Esophagus (tissue), 2 donors: ENCODE measurements at regions not wholly inside any gene's neighbourhood (a gene's known extent, or its start where the extent isn't known, plus 50 kb on each side); places are given as distances from the start of the nearest gene placed in this dataset.

ENCODE experiments used
- H3K27ac ChIP-seq, 2 donors: one replicate each; pipeline ENCODE4 v1.5.1; 2013; ENCODE audit warnings: low read depth in 2 of 2, mild to moderate bottlenecking in 2 of 2, inconsistent platforms in 1 of 2, low read length in 1 of 2, moderate library complexity in 1 of 2
- H3K27me3 ChIP-seq, 2 donors: one replicate each; pipeline ENCODE4 v1.6.1; 2013; ENCODE audit warnings: low read length in 2 of 2, control low read depth in 1 of 2, mild to moderate bottlenecking in 1 of 2; ENCODE audit not compliant: insufficient read depth in 2 of 2, control insufficient read depth in 1 of 2
- H3K36me3 ChIP-seq, 2 donors: one replicate each; pipeline ENCODE4 v1.6.1; 2013; ENCODE audit warnings: low read length in 1 of 2; ENCODE audit not compliant: control insufficient read depth in 2 of 2, insufficient read depth in 2 of 2
- H3K4me1 ChIP-seq, 2 donors: one replicate each; pipeline ENCODE4 v1.6.1; 2013; ENCODE audit warnings: low read length in 1 of 2; ENCODE audit not compliant: control insufficient read depth in 2 of 2, insufficient read depth in 2 of 2
- H3K4me3 ChIP-seq, 2 donors: one replicate each; pipeline ENCODE4 v1.5.1; 2013; ENCODE audit warnings: low read length in 2 of 2, mild to moderate bottlenecking in 2 of 2, low read depth in 1 of 2, moderate library complexity in 1 of 2
- H3K9me3 ChIP-seq, 2 donors: one replicate each; pipeline ENCODE4 v1.6.1; 2013; ENCODE audit warnings: mild to moderate bottlenecking in 2 of 2, low read depth in 1 of 2, low read length in 1 of 2, moderate library complexity in 1 of 2; ENCODE audit not compliant: control insufficient read depth in 2 of 2, insufficient read depth in 1 of 2
- WGBS, 2 donors: extraction: QIAGEN DNeasy Blood & Tissue Kit; methylation state at CpG; one replicate each; pipeline ENCODE4 v1.1.7; 2013; 5-methylcytosine and 5-hydroxymethylcytosine counted together
- donor health status: healthy with polysubstance abuse.
- donor health status: Bipolar disorder and iron deficiency.

- no peak overlapping the region for H3K27ac ChIP-seq
- H3K27me3 ChIP-seq: no peaks in the 10 kb centered on the region
- no peaks in the 10 kb centered on the region for H3K4me1 ChIP-seq
- no peak overlapping the region for H3K4me3 ChIP-seq
- 88 to 94% methylated on average over 5 of the region's 5 CpGs for WGBS, 2 donors
- H3K36me3 ChIP-seq: no peaks in the 10 kb centered on the region
- H3K9me3 ChIP-seq: peaks cover 0 to 2% of the 10 kb centered on the region in 2 donors
These were observed 61.1 kb downstream of the GGTLC2 start for GRCh38 chr22:22705328-22706100.

- Histone ChIP-seq H3K36me3 (no peaks in the 10 kb centered on the region), H3K4me1 (no peaks in the 10 kb centered on the region), H3K27me3 (no peaks in the 10 kb centered on the region), H3K4me3 (no peak overlapping the region), H3K27ac (peak overlapping the region in 1 of 2 donors; percentile 7), H3K9me3 (peaks cover 0 to 2% of the 10 kb centered on the region in 2 donors)
- WGBS, 2 donors: 55 to 60% methylated on average over 4 of the region's 4 CpGs
These were observed 62.0 kb downstream of the GGTLC2 start for GRCh38 chr22:22706253-22706915.

GRCh38 chr22:22709719-22710445, 65.5 kb downstream of the GGTLC2 start:
- WGBS, 2 donors: 70 to 76% methylated on average over 4 of the region's 4 CpGs
- Histone ChIP-seq H3K9me3 (no peaks in the 10 kb centered on the region), H3K36me3 (no peaks in the 10 kb centered on the region), H3K27ac (no peak overlapping the region), H3K4me3 (no peak overlapping the region), H3K4me1 (no peaks in the 10 kb centered on the region), H3K27me3 (no peaks in the 10 kb centered on the region)

- H3K4me1 ChIP-seq: no peaks in the 10 kb centered on the region
- 20 to 22% methylated on average over 11 of the region's 11 CpGs for WGBS, 2 donors
These were observed 66.5 kb downstream of the GGTLC2 start for GRCh38 chr22:22710719-22711531.

GRCh38 chr22:22711532-22711913, 67.1 kb downstream of the GGTLC2 start:
- WGBS, 2 donors: 95 to 97% methylated on average over 5 of the region's 5 CpGs
- no peaks in the 10 kb centered on the region for H3K4me1 ChIP-seq

More at GRCh38 chr22:22710719-22711531, 66.5 kb downstream of the GGTLC2 start:
- H3K27ac ChIP-seq: no peak overlapping the region
- H3K36me3 ChIP-seq: no peaks in the 10 kb centered on the region
- H3K4me3 ChIP-seq: no peak overlapping the region
- no peaks in the 10 kb centered on the region for H3K27me3 ChIP-seq
- no peaks in the 10 kb centered on the region for H3K9me3 ChIP-seq

GRCh38 chr22:22712092-22712658, 67.8 kb downstream of the GGTLC2 start:
- no peaks in the 10 kb centered on the region for H3K27me3 ChIP-seq
- H3K36me3 ChIP-seq: no peaks in the 10 kb centered on the region
- WGBS, 2 donors: 84% methylated on average over 6 of the region's 6 CpGs
- no peak overlapping the region for H3K27ac ChIP-seq
- no peaks in the 10 kb centered on the region for H3K9me3 ChIP-seq
- H3K4me1 ChIP-seq: no peaks in the 10 kb centered on the region
- H3K4me3 ChIP-seq: no peak overlapping the region

More at GRCh38 chr22:22711532-22711913, 67.1 kb downstream of the GGTLC2 start:
- H3K27ac ChIP-seq: no peak overlapping the region
- H3K27me3 ChIP-seq: no peaks in the 10 kb centered on the region
- no peaks in the 10 kb centered on the region for H3K36me3 ChIP-seq
- H3K4me3 ChIP-seq: no peak overlapping the region
- no peaks in the 10 kb centered on the region for H3K9me3 ChIP-seq

- Histone ChIP-seq H3K4me3 (no peak overlapping the region), H3K27ac (no peak overlapping the region), H3K27me3 (no peaks in the 10 kb centered on the region), H3K9me3 (no peaks in the 10 kb centered on the region), H3K36me3 (no peaks in the 10 kb centered on the region), H3K4me1 (no peaks in the 10 kb centered on the region)
- 81 to 82% methylated on average over 13 of the region's 13 CpGs for WGBS, 2 donors
These were observed 68.4 kb downstream of the GGTLC2 start for GRCh38 chr22:22712666-22713365.

GRCh38 chr22:22713416-22713815, 69.0 kb downstream of the GGTLC2 start:
- 74 to 96% methylated on average over 1 of the region's 1 CpG for WGBS, 2 donors
- H3K27me3 ChIP-seq: no peaks in the 10 kb centered on the region

More at GRCh38 chr22:22713416-22713815, 69.0 kb downstream of the GGTLC2 start:
- H3K27ac ChIP-seq: no peak overlapping the region
- no peaks in the 10 kb centered on the region for H3K4me1 ChIP-seq
- H3K4me3 ChIP-seq: no peak overlapping the region
- no peaks in the 10 kb centered on the region for H3K36me3 ChIP-seq
- no peaks in the 10 kb centered on the region for H3K9me3 ChIP-seq
